Left ventricle myocardium inferior (tissue), 1 donor: ENCODE measurements at regions not wholly inside any gene's neighbourhood (a gene's known extent, or its start where the extent isn't known, plus 50 kb on each side); places are given as distances from the start of the nearest gene placed in this dataset.

Experiments used
- DNase-seq: peaks from one replicate; pipeline ENCODE4 v3.0.0-alpha.2; 2020
- H3K27ac ChIP-seq: fragments of 200-600 bp; replicated peaks from 2 replicates; pipeline ENCODE4 v1.8.0; 2021
- H3K27me3 ChIP-seq: fragments of 200-600 bp; 2 replicates; pipeline ENCODE4 v1.8.0; 2021; ENCODE audit warnings: low read depth
- H3K36me3 ChIP-seq: fragments of 200-600 bp; 2 replicates; pipeline ENCODE4 v1.8.0; 2021
- H3K4me1 ChIP-seq: fragments of 200-600 bp; 2 replicates; pipeline ENCODE4 v1.8.0; 2021
- H3K4me3 ChIP-seq: fragments of 200-600 bp; 2 replicates; pipeline ENCODE4 v1.8.0; 2021; ENCODE audit warnings: mild to moderate bottlenecking, moderate library complexity
- H3K9me3 ChIP-seq: fragments of 200-600 bp; replicated peaks from 2 replicates; pipeline ENCODE4 v1.8.0; 2021
- CTCF ChIP-seq: fragments of 200-600 bp; IDR thresholded peaks from 2 replicates; pipeline ENCODE4 v1.8.0; 2021; ENCODE audit warnings: antibody characterized with exemption, mild to moderate bottlenecking, borderline replicate concordance
- intact Hi-C: fragments of 100-400 bp; cut with micrococcal nuclease; formaldehyde crosslinking; loops from one replicate; pipeline ENCODE4 v1.11.0; 2022
- donor health status: DM: no; HTN: yes; CAD: no; lungs with severe emphysema.

- DNase-seq, result no peak
- H3K27me3 ChIP-seq, result no peaks in the 10 kb centered on the region
- H3K4me3 ChIP-seq, result no peak overlapping the region
- H3K9me3 ChIP-seq, result no peaks in the 10 kb centered on the region
- H3K4me1 ChIP-seq, result no peaks in the 10 kb centered on the region
- no peak overlapping the region for H3K27ac ChIP-seq
- intact Hi-C loops, result no loop called here
- no peaks in the 10 kb centered on the region for H3K36me3 ChIP-seq
- TF ChIP-seq CTCF, result no peak
These were observed 436.4 kb downstream of the ADAMTS20 start for GRCh38 chr12:43115441-43116160.

GRCh38 chr12:43114316-43114715 is 437.7 kb downstream of the ADAMTS20 start:
- no peaks in the 10 kb centered on the region for H3K9me3 ChIP-seq
- intact Hi-C loops, result no loop called here
- no peak for DNase-seq
- no peak overlapping the region for H3K27ac ChIP-seq
- no peaks in the 10 kb centered on the region for H3K36me3 ChIP-seq
- no peaks in the 10 kb centered on the region for H3K27me3 ChIP-seq
- no peak for TF ChIP-seq CTCF
- no peak overlapping the region for H3K4me3 ChIP-seq
- no peaks in the 10 kb centered on the region for H3K4me1 ChIP-seq

- Histone ChIP-seq H3K4me3 (no peak overlapping the region), H3K4me1 (no peaks in the 10 kb centered on the region), H3K27ac (no peak overlapping the region), H3K36me3 (no peaks in the 10 kb centered on the region), H3K27me3 (no peaks in the 10 kb centered on the region), H3K9me3 (no peaks in the 10 kb centered on the region)
- intact Hi-C loops, result no loop called here
- no peak for DNase-seq
- no peak for TF ChIP-seq CTCF
These were observed 438.4 kb downstream of the ADAMTS20 start for GRCh38 chr12:43113616-43114015.

GRCh38 chr12:43113135-43113534 is 438.9 kb downstream of the ADAMTS20 start:
- DNase-seq, result no peak
- H3K4me1 ChIP-seq, result no peaks in the 10 kb centered on the region
- H3K9me3 ChIP-seq, result no peaks in the 10 kb centered on the region
- intact Hi-C loops, result no loop called here
- no peaks in the 10 kb centered on the region for H3K27me3 ChIP-seq
- H3K27ac ChIP-seq, result no peak overlapping the region
- TF ChIP-seq CTCF, result no peak
- no peaks in the 10 kb centered on the region for H3K36me3 ChIP-seq
- H3K4me3 ChIP-seq, result no peak overlapping the region

- Histone ChIP-seq H3K4me3 (no peak overlapping the region), H3K27me3 (no peaks in the 10 kb centered on the region), H3K36me3 (no peaks in the 10 kb centered on the region), H3K9me3 (no peaks in the 10 kb centered on the region), H3K27ac (no peak overlapping the region), H3K4me1 (no peaks in the 10 kb centered on the region)
- DNase-seq, result no peak
- no peak for TF ChIP-seq CTCF
- intact Hi-C loops, result no loop called here
These were observed 439.7 kb downstream of the ADAMTS20 start for GRCh38 chr12:43112101-43112920.
